ENCODE measurements at regions not wholly inside any gene's neighbourhood (a gene's known extent, or its start where the extent isn't known, plus 50 kb on each side); places are given as distances from the start of the nearest gene placed in this dataset.

GRCh38 chr17:77897741-77898301, 60.7 kb upstream of the TNRC6C start:
- 88% methylated on average over 5 of the region's 6 CpGs; no CpG with 5 or more reads in 1 of the 2 experiments for WGBS, 2 experiments (ENCODE audit: extremely low coverage in 1 of 2, insufficient coverage in 1 of 2, insufficient read length in 1 of 2, insufficient replicate concordance in 2 of 2, low coverage in 1 of 2, low lambda C conversion rate in 2 of 2, missing lambda C conversion rate in 1 of 2)
- CTCF ChIA-PET (ENCODE audit: partially characterized antibody), result interaction anchor here (0.6 to 1.6 kb wide), 6 partner anchors 11 to 116 kb away, joined by 3 to 6 read pairs (median 3); no protein-coding TSS in a partner anchor
- H2BK20ac ChIP-seq (ENCODE audit: low read length), result no peak overlapping the region

More at GRCh38 chr17:77897741-77898301, 60.7 kb upstream of the TNRC6C start:
- no peaks in the 10 kb centered on the region for H3K79me2 ChIP-seq (ENCODE audit: control insufficient read depth in 1 of 2, insufficient read depth in 2 of 2, low read length in 2 of 2)
- H3K27ac ChIP-seq (ENCODE audit: low read depth, low read length), result no peak overlapping the region
- no peak for FAIRE-seq
- no peaks in the 10 kb centered on the region for H3K27me3 ChIP-seq (replicated peaks in 1 of 4; ENCODE audit: control insufficient read depth in 3 of 4, extremely low read depth in 1 of 4, insufficient read depth in 3 of 4, low read length in 3 of 4)
- POLR2A ChIA-PET (ENCODE audit: partially characterized antibody), result interaction anchor here (0.6 to 2.4 kb wide), 4 partner anchors 11 to 155 kb away, joined by 3 to 13 read pairs (median 4); partner anchors contain the start of gene TNRC6C
- H3K9me3 ChIP-seq (ENCODE audit: insufficient read depth in 2 of 2, low read depth in 1 of 2, low read length in 1 of 2), result no peaks in the 10 kb centered on the region
- peak overlapping the region; percentile 24; the same call in 1 of the 2 replicates for H2AK5ac ChIP-seq (ENCODE audit: low read depth, low read length)
- no peak overlapping the region for H3K4me3 ChIP-seq (ENCODE audit: extremely low read depth in 1 of 4, insufficient read depth in 2 of 4, low read depth in 3 of 4, low read length in 4 of 4)
- no peak overlapping the region for H4K5ac ChIP-seq (ENCODE audit: insufficient read length, low read depth, low read length)
- H2AFZ ChIP-seq (ENCODE audit: low read length), result no peak overlapping the region
- no peak overlapping the region for H3K4ac ChIP-seq (replicated peaks; ENCODE audit: insufficient read length, low read depth, low read length)
- H3K36me3 ChIP-seq (ENCODE audit: control insufficient read depth in 2 of 4, insufficient read depth in 4 of 4, low read length in 3 of 4), result no peaks in the 10 kb centered on the region
- no peak overlapping the region for H2BK12ac ChIP-seq (ENCODE audit: low read depth, low read length)
- H3K4me1 ChIP-seq (replicated peaks in 1 of 4; ENCODE audit: control insufficient read depth in 3 of 4, insufficient read depth in 4 of 4, low read length in 3 of 4), result no peaks in the 10 kb centered on the region
- no peak overlapping the region for H3K14ac ChIP-seq (ENCODE audit: insufficient read length)
- no peak overlapping the region for H2BK120ac ChIP-seq (replicated peaks; ENCODE audit: low read depth, low read length)
- no peak overlapping the region for H3K56ac ChIP-seq (replicated peaks; ENCODE audit: insufficient read length, low read depth, low read length)
- no peaks in the 10 kb centered on the region for H4K20me1 ChIP-seq (replicated peaks in 1 of 2; ENCODE audit: control insufficient read depth in 1 of 2, insufficient read depth in 2 of 2, low read length in 2 of 2)
- no peak overlapping the region for H4K91ac ChIP-seq (replicated peaks; ENCODE audit: insufficient read length, low read length)
- no peak overlapping the region for H2BK5ac ChIP-seq (ENCODE audit: low read depth, low read length)
- no peak for DNase-seq (ENCODE audit: low read depth in 1 of 2, low spot score in 2 of 2)
- H3K9ac ChIP-seq (replicated peaks in 1 of 4; ENCODE audit: extremely low read depth in 1 of 4, low read depth in 3 of 4, low read length in 3 of 4), result no peak overlapping the region
- H2BK15ac ChIP-seq (ENCODE audit: low read length), result no peak overlapping the region
- no peak for TF ChIP-seq KDM4A (IDR thresholded peaks at IDR 0.05; ENCODE audit: low read depth, low read length, severe bottlenecking)
- TF ChIP-seq KDM1A (IDR thresholded peaks at IDR 0.05; ENCODE audit: borderline replicate concordance, low read length), result peak; percentile 28; the same call in 1 of the 2 replicates
- no peak for TF ChIP-seq SIN3A (conservative IDR thresholded peaks at IDR 0.05 in 1 of 2, IDR thresholded peaks at IDR 0.05 in 1 of 2; ENCODE audit: low read depth in 1 of 2, low read length in 2 of 2)
- H3K23ac ChIP-seq (ENCODE audit: insufficient read length), result no peak overlapping the region
- no peaks in the 10 kb centered on the region for H3K79me1 ChIP-seq (ENCODE audit: low read depth, low read length)
- no peaks in the 10 kb centered on the region for H3K23me2 ChIP-seq (ENCODE audit: low read depth, low read length)
- H4K8ac ChIP-seq (ENCODE audit: extremely low read depth, insufficient read depth, low read length), result peak overlapping the region; percentile 14; the same call in 1 of the 2 replicates
- no peak overlapping the region for H3K18ac ChIP-seq (ENCODE audit: extremely low read depth, low read length)
- H3K4me2 ChIP-seq (ENCODE audit: insufficient read depth in 1 of 2, low read depth in 2 of 2, low read length in 2 of 2), result no peak overlapping the region
